Muscle layer of duodenum (tissue), 2 donors: ENCODE measurements at regions not wholly inside any gene's neighbourhood (a gene's known extent, or its start where the extent isn't known, plus 50 kb on each side); places are given as distances from the start of the nearest gene placed in this dataset.

ENCODE experiments used
- H3K27ac ChIP-seq: one replicate; pipeline ENCODE4 v1.7.0; 2013; ENCODE audit warnings: mild to moderate bottlenecking, low read length
- H3K27me3 ChIP-seq: one replicate; pipeline ENCODE4 v1.7.0; 2013; ENCODE audit warnings: low read depth, mild to moderate bottlenecking, control low read depth, low read length
- H3K36me3 ChIP-seq, 2 donors: one replicate each; pipeline ENCODE4 v1.7.0; 2013; ENCODE audit warnings: low read length in 2 of 2, control low read depth in 1 of 2, mild to moderate bottlenecking in 1 of 2; ENCODE audit not compliant: insufficient read depth in 2 of 2, control insufficient read depth in 1 of 2
- H3K4me1 ChIP-seq, 2 donors: one replicate each; pipeline ENCODE4 v1.7.0; 2013; ENCODE audit warnings: low read length in 2 of 2, mild to moderate bottlenecking in 2 of 2, control low read depth in 1 of 2, moderate library complexity in 1 of 2; ENCODE audit not compliant: insufficient read depth in 2 of 2, control insufficient read depth in 1 of 2
- H3K4me3 ChIP-seq, 2 donors: one replicate each; pipeline ENCODE4 v1.7.0; 2013; ENCODE audit warnings: low read length in 2 of 2, low read depth in 1 of 2, mild to moderate bottlenecking in 1 of 2
- H3K9me3 ChIP-seq, 2 donors: one replicate each; pipeline ENCODE4 v1.7.0; 2013; ENCODE audit warnings: low read length in 2 of 2, control low read depth in 1 of 2, mild to moderate bottlenecking in 1 of 2; ENCODE audit not compliant: control insufficient read depth in 1 of 2
- donor health status: healthy.

- no peaks in the 10 kb centered on the region for H3K9me3 ChIP-seq
- no peak overlapping the region for H3K4me3 ChIP-seq
- H3K27ac ChIP-seq: no peak overlapping the region
- no peaks in the 10 kb centered on the region for H3K27me3 ChIP-seq
- no peaks in the 10 kb centered on the region for H3K36me3 ChIP-seq
- peaks cover 4 to 9% of the 10 kb centered on the region in 2 donors for H3K4me1 ChIP-seq
These were observed 144.9 kb upstream of the PELI2 start for GRCh38 chr14:55973285-55973800.

- Histone ChIP-seq H3K4me1 (peaks cover 4 to 9% of the 10 kb centered on the region in 2 donors), H3K9me3 (no peaks in the 10 kb centered on the region), H3K4me3 (no peak overlapping the region), H3K27me3 (no peaks in the 10 kb centered on the region), H3K27ac (no peak overlapping the region), H3K36me3 (no peaks in the 10 kb centered on the region)
These were observed 144.1 kb upstream of the PELI2 start for GRCh38 chr14:55973911-55974630.

- Histone ChIP-seq H3K9me3 (no peaks in the 10 kb centered on the region), H3K36me3 (no peaks in the 10 kb centered on the region), H3K27me3 (no peaks in the 10 kb centered on the region), H3K27ac (no peak overlapping the region), H3K4me3 (no peak overlapping the region), H3K4me1 (peaks cover 4 to 9% of the 10 kb centered on the region in 2 donors)
These were observed 142.8 kb upstream of the PELI2 start for GRCh38 chr14:55975281-55975910.

GRCh38 chr14:55976219-55976618 lies 142.0 kb upstream of the PELI2 start:
- H3K4me1 ChIP-seq: peaks cover 4 to 9% of the 10 kb centered on the region in 2 donors
- H3K27me3 ChIP-seq: no peaks in the 10 kb centered on the region
- H3K4me3 ChIP-seq: no peak overlapping the region
- no peaks in the 10 kb centered on the region for H3K36me3 ChIP-seq
- H3K9me3 ChIP-seq: peaks cover 0 to 4% of the 10 kb centered on the region in 2 donors
- no peak overlapping the region for H3K27ac ChIP-seq

DNA sequence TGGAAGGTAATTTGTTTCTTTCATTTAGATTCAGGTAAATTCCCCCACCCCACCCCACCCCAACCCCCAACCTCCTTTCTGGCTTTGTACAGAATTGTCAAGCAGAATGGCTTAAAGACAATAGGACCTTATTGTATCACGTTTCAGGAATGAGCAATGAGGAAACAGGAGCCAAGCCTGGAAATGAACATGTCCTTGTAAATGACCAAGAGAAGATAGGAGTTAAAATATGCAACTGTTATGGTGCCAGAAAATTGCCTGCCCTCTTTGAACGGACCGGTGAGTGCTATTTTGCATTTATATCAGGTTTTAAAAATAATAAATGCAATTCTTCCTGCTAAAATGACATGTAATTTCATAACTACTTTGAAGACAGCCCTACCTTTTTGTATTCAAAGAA lies 141.6 kb upstream of the PELI2 start:
- H3K36me3 ChIP-seq: no peaks in the 10 kb centered on the region
- no peak overlapping the region for H3K27ac ChIP-seq
- peaks cover 4 to 9% of the 10 kb centered on the region in 2 donors for H3K4me1 ChIP-seq
- H3K9me3 ChIP-seq: peaks cover 0 to 4% of the 10 kb centered on the region in 2 donors
- H3K27me3 ChIP-seq: no peaks in the 10 kb centered on the region
- no peak overlapping the region for H3K4me3 ChIP-seq

GRCh38 chr14:55977392-55978150 lies 140.6 kb upstream of the PELI2 start:
- no peak overlapping the region for H3K4me3 ChIP-seq
- H3K9me3 ChIP-seq: peaks cover 0 to 4% of the 10 kb centered on the region in 2 donors
- no peak overlapping the region for H3K27ac ChIP-seq
- H3K27me3 ChIP-seq: no peaks in the 10 kb centered on the region
- H3K4me1 ChIP-seq: peaks cover 4 to 9% of the 10 kb centered on the region in 2 donors
- no peaks in the 10 kb centered on the region for H3K36me3 ChIP-seq

DNA sequence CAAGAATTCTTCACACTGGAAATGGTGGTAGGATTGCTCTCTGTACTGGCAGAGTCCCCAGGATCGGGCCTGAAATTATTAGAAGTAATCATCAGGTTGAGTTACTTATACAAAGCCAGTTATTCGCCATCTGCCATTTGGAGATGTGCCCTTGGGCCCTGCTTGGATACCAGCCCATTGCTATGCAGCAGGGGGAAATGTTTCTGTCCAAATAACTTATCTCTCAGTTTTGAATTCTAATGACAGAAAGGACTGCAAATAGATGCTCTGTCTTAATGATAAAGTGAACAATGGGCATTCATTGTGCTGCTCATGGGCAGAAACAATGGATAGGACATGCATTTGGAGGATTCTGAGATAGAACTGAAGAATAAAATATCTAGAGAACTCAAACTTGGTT lies 139.1 kb upstream of the PELI2 start:
- no peaks in the 10 kb centered on the region for H3K27me3 ChIP-seq
- H3K36me3 ChIP-seq: no peaks in the 10 kb centered on the region
- peaks cover 0 to 4% of the 10 kb centered on the region in 2 donors for H3K9me3 ChIP-seq
- H3K4me3 ChIP-seq: no peak overlapping the region
- H3K27ac ChIP-seq: no peak overlapping the region
- H3K4me1 ChIP-seq: peaks cover 4 to 9% of the 10 kb centered on the region in 2 donors

DNA sequence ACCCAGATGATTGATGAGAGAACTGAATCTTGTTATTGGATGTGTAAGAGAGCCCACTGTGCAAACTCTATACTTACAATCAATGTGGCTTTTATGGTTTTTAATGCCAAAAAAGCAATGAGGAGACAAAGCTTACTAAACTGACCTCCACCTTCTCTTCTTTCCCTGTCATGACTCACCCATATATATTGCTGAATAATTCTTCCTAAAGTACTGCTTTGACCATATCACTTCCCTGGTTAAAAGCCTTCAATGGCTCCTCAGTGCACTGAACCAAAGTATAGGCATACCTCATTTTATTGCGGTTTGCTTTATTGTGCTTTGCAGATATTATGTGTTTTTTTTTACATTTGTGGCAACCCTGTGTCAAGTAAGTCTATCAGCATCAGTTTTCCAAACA lies 138.4 kb upstream of the PELI2 start:
- Histone ChIP-seq H3K27me3 (no peaks in the 10 kb centered on the region), H3K9me3 (peaks cover 0 to 4% of the 10 kb centered on the region in 2 donors), H3K27ac (no peak overlapping the region), H3K4me3 (no peak overlapping the region), H3K36me3 (no peaks in the 10 kb centered on the region), H3K4me1 (peaks cover 4 to 9% of the 10 kb centered on the region in 2 donors)

DNA sequence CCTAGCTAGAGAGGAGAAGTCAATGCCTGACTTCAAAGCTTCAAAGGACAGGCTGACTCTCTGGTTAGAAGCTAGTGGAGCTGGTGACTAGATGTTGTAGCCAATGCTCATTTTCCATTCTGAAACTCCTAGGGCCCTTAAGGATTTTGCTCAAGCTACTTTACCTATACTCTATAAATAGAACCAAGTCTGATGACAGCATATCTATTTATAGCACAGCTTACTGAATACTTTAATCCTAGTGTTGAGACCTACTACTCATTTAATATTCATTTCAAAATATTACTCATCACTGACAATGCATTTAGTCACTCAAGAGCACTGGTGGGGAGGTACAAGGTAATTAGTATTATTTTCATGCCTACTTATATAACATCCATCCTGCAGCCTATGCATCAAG lies 137.2 kb upstream of the PELI2 start:
- no peak overlapping the region for H3K4me3 ChIP-seq
- peaks cover 4 to 9% of the 10 kb centered on the region in 2 donors for H3K4me1 ChIP-seq
- H3K9me3 ChIP-seq: peaks cover 0 to 4% of the 10 kb centered on the region in 2 donors
- no peaks in the 10 kb centered on the region for H3K36me3 ChIP-seq
- no peak overlapping the region for H3K27ac ChIP-seq
- H3K27me3 ChIP-seq: no peaks in the 10 kb centered on the region

DNA sequence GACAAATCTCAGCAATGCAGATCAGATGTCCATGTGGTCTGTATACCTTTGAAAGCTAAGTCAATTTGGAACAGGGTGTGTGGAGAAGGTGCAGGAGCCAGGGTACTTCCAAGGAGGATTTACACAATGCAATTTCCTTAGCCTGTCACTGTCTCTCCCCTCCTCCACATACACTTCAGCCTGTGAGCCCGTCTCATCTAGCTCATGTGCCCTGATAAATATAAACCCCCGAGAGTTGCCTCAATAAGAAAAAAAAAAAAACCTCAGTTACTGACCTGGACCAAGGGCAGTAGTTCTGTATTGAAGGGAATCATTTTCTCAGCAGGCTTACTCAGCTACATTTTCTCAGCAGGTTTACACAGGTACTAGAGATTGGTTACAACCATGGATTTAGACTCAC lies 132.1 kb upstream of the PELI2 start:
- H3K4me1 ChIP-seq: no peaks in the 10 kb centered on the region
- H3K9me3 ChIP-seq: peaks cover 0 to 1% of the 10 kb centered on the region in 2 donors
- H3K36me3 ChIP-seq: no peaks in the 10 kb centered on the region
- H3K27ac ChIP-seq: no peak overlapping the region
- H3K4me3 ChIP-seq: no peak overlapping the region
- no peaks in the 10 kb centered on the region for H3K27me3 ChIP-seq

DNA sequence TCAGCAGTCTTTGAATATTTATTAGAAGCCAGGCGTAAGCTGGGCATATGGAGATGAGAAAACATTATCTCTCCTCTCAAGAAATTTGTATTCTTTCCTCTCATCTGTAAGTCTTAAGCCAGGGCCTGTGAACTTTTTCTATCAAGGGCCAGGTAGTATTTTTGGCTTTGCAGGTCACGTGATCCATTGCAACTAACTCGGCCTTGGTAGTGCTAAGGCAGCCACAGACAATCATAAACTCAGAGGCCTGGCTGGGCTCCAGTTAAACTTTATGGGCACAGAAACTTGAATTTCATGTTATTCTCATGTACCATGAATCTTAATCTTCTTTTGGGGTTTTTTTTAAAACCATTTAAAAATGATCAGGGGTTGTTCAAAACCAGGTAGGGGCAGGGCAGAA lies 117.4 kb upstream of the PELI2 start:
- Histone ChIP-seq H3K4me1 (peaks cover 0 to 4% of the 10 kb centered on the region in 2 donors), H3K27ac (no peak overlapping the region), H3K27me3 (no peaks in the 10 kb centered on the region), H3K4me3 (no peak overlapping the region), H3K36me3 (peaks cover 0 to 6% of the 10 kb centered on the region in 2 donors), H3K9me3 (no peaks in the 10 kb centered on the region)
